Right cardiac atrium (tissue), 5 donors: ENCODE measurements at regions not wholly inside any gene's neighbourhood (a gene's known extent, or its start where the extent isn't known, plus 50 kb on each side); places are given as distances from the start of the nearest gene placed in this dataset.
A peak's percentile ranks its signal among the peaks of the same experiment; 100 is the strongest.

ENCODE experiments used
- ATAC-seq, 2 donors: fragments of 200-7000 bp; cut with Tn5 transposase; one replicate each; pipeline versions ENCODE4 v1.8.0 to v1.9.1; 2020; ENCODE audit warnings: moderate library complexity in 2 of 2, mild to moderate bottlenecking in 1 of 2
- DNase-seq, 3 donors: peaks; one replicate each; pipeline ENCODE4 v3.0.0-alpha.2; 2020
- H3K27ac ChIP-seq: one replicate; pipeline ENCODE4 v1.5.1; 2013; ENCODE audit warnings: mild to moderate bottlenecking, low read length, control low read depth, moderate library complexity
- H3K27me3 ChIP-seq: one replicate; pipeline ENCODE4 v1.6.1; 2013; ENCODE audit not compliant: control insufficient read depth, insufficient read depth
- H3K4me1 ChIP-seq: one replicate; pipeline ENCODE4 v1.6.1; 2013; ENCODE audit warnings: low read length; ENCODE audit not compliant: control insufficient read depth, insufficient read depth
- H3K4me3 ChIP-seq: one replicate; pipeline ENCODE4 v1.5.1; 2013; ENCODE audit warnings: low read length, control low read depth
- H3K9me3 ChIP-seq: one replicate; pipeline ENCODE4 v1.6.1; 2013; ENCODE audit warnings: low read length; ENCODE audit not compliant: control insufficient read depth
- WGBS: extraction: QIAGEN DNeasy Blood & Tissue Kit; methylation state at CpG from one replicate; pipeline ENCODE4 v1.1.7; 2013; 5-methylcytosine and 5-hydroxymethylcytosine counted together
- intact Hi-C, 4 donors: fragments of 100-400 bp; cut with DNase I; formaldehyde crosslinking; loops; one replicate each; pipeline versions ENCODE4 v1.11.0 to v1.14.0; 2022 to 2023
- donor health status: healthy with polysubstance abuse.
- donor health status: DM: no; HTN: yes; CAD: no.
- donor health status: DM: no; HTN: no; CAD: no.
- donor health status: DM: no; HTN: yes; CAD: no; lungs with severe emphysema.
- donor health status: DM: yes; HTN: yes; CAD: no.

DNA sequence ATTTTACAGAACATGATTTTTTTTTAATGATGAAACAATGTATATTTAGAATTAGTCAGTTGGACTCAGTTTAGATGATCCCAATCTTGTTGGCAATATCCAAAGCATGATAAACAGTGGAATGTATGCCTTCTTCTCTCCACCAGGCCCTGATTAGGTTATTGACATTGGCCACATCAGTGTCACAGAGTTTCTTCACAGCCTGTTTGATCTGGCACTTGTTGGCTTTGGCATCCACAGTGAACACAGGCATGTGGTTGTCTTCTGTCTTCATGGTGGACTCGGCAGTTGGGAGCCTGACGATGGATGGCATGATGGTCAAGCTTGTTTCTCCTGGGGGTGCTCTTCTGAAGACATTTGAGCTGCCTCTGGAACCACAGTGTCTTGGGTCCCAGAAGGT lies 317.5 kb downstream of the PMP22 start:
- DNase-seq, result no peak
- ATAC-seq, result no peak
- Histone ChIP-seq H3K9me3 (no peaks in the 10 kb centered on the region), H3K4me1 (no peaks in the 10 kb centered on the region), H3K4me3 (no peak overlapping the region), H3K27ac (no peak overlapping the region), H3K27me3 (no peaks in the 10 kb centered on the region)
- 87% methylated on average over 2 of the region's 2 CpGs for WGBS
- intact Hi-C loops, result no loop called here

DNA sequence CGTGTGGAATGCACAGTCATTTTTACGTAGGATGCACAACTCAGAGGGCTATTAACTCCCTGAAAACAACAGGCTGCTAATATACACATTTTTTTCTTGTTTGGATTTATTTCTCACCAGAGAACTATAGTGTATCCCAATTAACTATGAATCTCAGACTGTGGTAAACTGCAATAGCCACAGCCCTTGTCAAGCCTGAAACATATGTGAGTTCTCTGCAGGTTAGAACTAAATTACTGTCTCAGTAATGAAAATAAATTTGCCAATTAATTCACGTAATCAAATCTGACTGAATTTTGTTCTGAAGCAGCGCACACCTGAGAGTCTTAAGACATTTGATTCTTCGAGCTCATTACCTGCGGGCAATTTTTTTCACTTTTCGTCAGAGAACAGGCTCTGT lies 318.6 kb downstream of the PMP22 start:
- intact Hi-C loops, result no loop called here
- no peak overlapping the region for H3K27ac ChIP-seq
- 86% methylated on average over 7 of the region's 7 CpGs for WGBS
- H3K27me3 ChIP-seq, result no peaks in the 10 kb centered on the region
- no peaks in the 10 kb centered on the region for H3K4me1 ChIP-seq
- DNase-seq (no peak), ATAC-seq (no peak)
- no peaks in the 10 kb centered on the region for H3K9me3 ChIP-seq
- no peak overlapping the region for H3K4me3 ChIP-seq

GRCh38 chr17:14942526-14943190 lies 322.5 kb downstream of the PMP22 start:
- no peak for ATAC-seq
- 58% methylated on average over 3 of the region's 3 CpGs for WGBS

DNA sequence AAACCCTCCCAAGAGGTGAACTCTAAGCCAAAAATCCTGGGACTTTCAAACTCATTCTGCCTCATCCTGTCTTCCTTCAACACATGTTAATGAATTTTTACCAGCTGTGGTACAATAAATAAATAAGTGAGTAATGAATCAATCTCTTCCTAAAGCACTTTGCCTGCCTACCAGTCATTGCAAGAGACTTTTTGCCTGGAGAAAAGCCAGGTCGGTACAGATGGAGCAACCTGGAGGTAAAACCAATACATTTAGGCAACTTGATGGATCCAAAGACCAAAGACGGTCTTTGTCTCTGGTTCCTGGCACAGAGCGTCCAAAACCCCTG lies 324.2 kb downstream of the PMP22 start:
- Histone ChIP-seq H3K9me3 (no peaks in the 10 kb centered on the region), H3K4me1 (no peaks in the 10 kb centered on the region), H3K4me3 (no peak overlapping the region), H3K27me3 (no peaks in the 10 kb centered on the region), H3K27ac (no peak overlapping the region)
- no peak for DNase-seq
- intact Hi-C loops, result no loop called here
- no peak for ATAC-seq
- 83% methylated on average over 3 of the region's 3 CpGs for WGBS

More at GRCh38 chr17:14942526-14943190, 322.5 kb downstream of the PMP22 start:
- H3K4me1 ChIP-seq, result no peaks in the 10 kb centered on the region
- H3K9me3 ChIP-seq, result no peaks in the 10 kb centered on the region
- no peak for DNase-seq
- intact Hi-C loops, result no loop called here
- H3K27me3 ChIP-seq, result no peaks in the 10 kb centered on the region
- no peak overlapping the region for H3K27ac ChIP-seq
- H3K4me3 ChIP-seq, result no peak overlapping the region

DNA sequence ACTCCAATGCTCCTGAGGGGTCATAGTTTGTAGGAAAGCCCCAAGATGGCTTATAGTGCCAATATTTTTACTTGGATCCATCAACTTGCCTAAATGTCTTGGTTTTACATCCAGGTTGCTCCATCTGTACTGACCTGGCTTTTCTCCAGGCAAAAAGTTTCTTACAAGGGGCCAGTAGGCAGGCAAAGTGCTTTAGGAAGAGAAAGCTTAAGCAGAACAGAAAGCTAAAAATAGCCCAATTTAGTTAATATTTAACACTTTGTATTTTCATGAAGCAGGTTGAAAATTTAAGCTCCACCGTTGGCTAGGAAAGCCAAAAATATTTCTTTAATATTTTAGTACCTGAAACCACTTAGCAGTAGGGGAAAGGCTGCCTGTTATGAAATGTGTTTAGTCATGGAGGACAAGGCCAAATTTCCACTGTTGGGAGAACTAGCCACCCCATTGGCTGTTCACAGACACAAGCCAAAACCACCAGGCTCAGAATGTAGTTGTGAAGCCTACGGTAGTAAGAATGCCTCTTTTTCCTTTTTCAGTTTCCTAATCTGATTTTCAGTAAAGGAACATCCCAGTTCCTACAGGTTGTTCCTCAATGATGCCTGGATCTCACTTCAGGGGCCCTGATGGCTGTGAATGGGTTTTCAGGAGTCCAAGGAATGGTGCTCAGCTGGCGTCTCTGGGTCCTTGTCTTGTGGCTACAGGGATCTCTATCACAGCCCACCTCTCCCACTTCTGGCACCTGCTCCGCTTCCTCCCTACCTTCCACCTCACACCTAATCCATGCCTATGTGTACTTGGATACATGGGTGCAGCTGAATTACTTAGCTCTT lies 324.8 kb downstream of the PMP22 start:
- Histone ChIP-seq H3K9me3 (no peaks in the 10 kb centered on the region), H3K27me3 (no peaks in the 10 kb centered on the region), H3K27ac (no peak overlapping the region), H3K4me3 (no peak overlapping the region), H3K4me1 (no peaks in the 10 kb centered on the region)
- ATAC-seq (peak; percentile 40 to 52), DNase-seq (no peak)
- intact Hi-C loops, result no loop called here
- WGBS, result 88% methylated on average over 4 of the region's 4 CpGs

DNA sequence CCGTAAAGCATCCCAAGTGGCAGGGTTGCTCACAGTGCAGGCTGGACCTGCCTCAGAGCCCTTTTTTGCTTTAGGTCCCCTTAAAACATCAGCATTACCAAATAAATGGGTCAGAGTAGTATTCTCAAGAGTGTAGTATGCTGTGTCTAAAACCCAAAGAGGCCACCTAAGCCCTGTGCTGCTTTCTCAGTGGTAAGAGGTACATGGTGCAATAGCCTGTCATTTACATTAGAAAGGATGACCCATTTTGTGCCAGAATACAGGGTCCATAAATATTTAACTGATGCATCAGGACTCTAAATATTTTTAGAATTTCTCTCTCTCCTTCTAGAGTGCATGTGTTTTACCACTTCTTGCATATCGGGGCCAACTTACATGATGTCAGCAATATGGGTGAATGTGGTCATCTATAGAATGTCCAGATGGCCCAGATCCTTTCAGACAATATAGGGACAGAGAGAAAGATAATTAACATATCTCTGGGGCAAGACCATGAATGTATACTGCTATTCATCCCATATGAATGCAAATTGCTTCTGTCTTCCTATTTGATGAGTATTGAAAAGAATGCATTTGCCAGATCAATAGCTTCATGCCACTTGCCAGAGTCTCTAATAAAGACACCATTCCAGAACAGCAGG lies 329.2 kb downstream of the PMP22 start:
- no peak for ATAC-seq
- 91% methylated on average over 2 of the region's 2 CpGs for WGBS
- H3K9me3 ChIP-seq, result no peaks in the 10 kb centered on the region
- no peak for DNase-seq
- H3K27ac ChIP-seq, result no peak overlapping the region
- H3K27me3 ChIP-seq, result no peaks in the 10 kb centered on the region
- H3K4me1 ChIP-seq, result no peaks in the 10 kb centered on the region
- intact Hi-C loops, result loop anchor here in 1 of 4 donors (5.0 kb wide), 1 partner anchor 221 kb away; no protein-coding TSS in a partner anchor
- H3K4me3 ChIP-seq, result no peak overlapping the region

- Histone ChIP-seq H3K27me3 (no peaks in the 10 kb centered on the region), H3K27ac (no peak overlapping the region), H3K4me1 (no peaks in the 10 kb centered on the region), H3K4me3 (no peak overlapping the region), H3K9me3 (no peaks in the 10 kb centered on the region)
- ATAC-seq (no peak), DNase-seq (no peak)
- intact Hi-C loops, result loop anchor here in 1 of 4 donors (5.0 kb wide), 1 partner anchor 222 kb away; no protein-coding TSS in a partner anchor
- 83% methylated on average over 7 of the region's 7 CpGs for WGBS
These were observed 329.8 kb downstream of the PMP22 start for GRCh38 chr17:14935139-14935841.

DNA sequence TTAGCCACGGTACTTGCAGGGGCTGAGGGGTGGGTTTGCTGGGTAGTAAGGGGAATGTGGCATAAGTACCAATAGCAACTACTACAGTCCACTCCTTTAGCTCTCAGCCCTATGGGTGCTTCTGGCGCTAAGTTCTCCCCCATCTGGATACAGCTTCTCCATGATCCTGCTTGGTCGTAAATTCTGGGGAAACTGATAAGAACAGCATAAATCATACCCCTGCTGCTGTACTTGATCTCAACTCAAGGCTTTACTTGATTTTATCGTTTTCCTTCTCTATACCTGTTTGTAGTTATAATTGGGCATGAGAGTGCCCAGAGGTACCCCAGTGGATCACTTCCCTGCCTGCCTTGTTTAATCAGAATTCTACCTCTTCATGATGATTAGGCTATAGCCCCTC lies 331.4 kb downstream of the PMP22 start:
- Histone ChIP-seq H3K4me3 (no peak overlapping the region), H3K9me3 (no peaks in the 10 kb centered on the region), H3K27ac (no peak overlapping the region), H3K27me3 (no peaks in the 10 kb centered on the region), H3K4me1 (no peaks in the 10 kb centered on the region)
- ATAC-seq, result no peak
- DNase-seq, result no peak
- intact Hi-C loops, result no loop called here
- WGBS, result 84% methylated on average over 4 of the region's 4 CpGs

- WGBS, result 14% methylated on average over 7 of the region's 7 CpGs
- DNase-seq (peak in 1 of 3 donors; percentile 13), ATAC-seq (no peak)
- Histone ChIP-seq H3K4me1 (no peaks in the 10 kb centered on the region), H3K4me3 (no peak overlapping the region), H3K9me3 (no peaks in the 10 kb centered on the region), H3K27ac (no peak overlapping the region), H3K27me3 (no peaks in the 10 kb centered on the region)
- intact Hi-C loops, result loop anchor here in 3 of 4 donors (5.0 to 10.0 kb wide), 3 partner anchors 228 to 1332 kb away; no protein-coding TSS in a partner anchor
These were observed 338.5 kb downstream of the PMP22 start for GRCh38 chr17:14926526-14927122.

- no peaks in the 10 kb centered on the region for H3K4me1 ChIP-seq
- no peak overlapping the region for H3K4me3 ChIP-seq
- 62% methylated on average over 8 of the region's 8 CpGs for WGBS
- DNase-seq, result no peak
- no peak for ATAC-seq
- H3K9me3 ChIP-seq, result no peaks in the 10 kb centered on the region
- intact Hi-C loops, result loop anchor here in 3 of 4 donors (5.0 to 10.0 kb wide), 3 partner anchors 229 to 1331 kb away; no protein-coding TSS in a partner anchor
- no peaks in the 10 kb centered on the region for H3K27me3 ChIP-seq
- no peak overlapping the region for H3K27ac ChIP-seq
These were observed 339.1 kb downstream of the PMP22 start for GRCh38 chr17:14926073-14926472.
